Stimulated activated CD4-positive, alpha-beta T cell treated with anti-CD3 and anti-CD28 coated beads, TNF-alpha, amount 100 ng/mL, for 24 hours (primary cell): ENCODE measurements at regions not wholly inside any gene's neighbourhood (a gene's known extent, or its start where the extent isn't known, plus 50 kb on each side); places are given as distances from the start of the nearest gene placed in this dataset.
"Not testable (repeated sequence)": the region's sequence is repeated elsewhere in the genome, so short reads cannot be mapped to it uniquely, and the experiment has no call there.

ENCODE experiments used
- DNase-seq, 3 experiments: peaks; one replicate each; pipeline ENCODE4 v3.0.0-alpha.2; 2020; ENCODE audit warnings: low read depth in 3 of 3

DNA sequence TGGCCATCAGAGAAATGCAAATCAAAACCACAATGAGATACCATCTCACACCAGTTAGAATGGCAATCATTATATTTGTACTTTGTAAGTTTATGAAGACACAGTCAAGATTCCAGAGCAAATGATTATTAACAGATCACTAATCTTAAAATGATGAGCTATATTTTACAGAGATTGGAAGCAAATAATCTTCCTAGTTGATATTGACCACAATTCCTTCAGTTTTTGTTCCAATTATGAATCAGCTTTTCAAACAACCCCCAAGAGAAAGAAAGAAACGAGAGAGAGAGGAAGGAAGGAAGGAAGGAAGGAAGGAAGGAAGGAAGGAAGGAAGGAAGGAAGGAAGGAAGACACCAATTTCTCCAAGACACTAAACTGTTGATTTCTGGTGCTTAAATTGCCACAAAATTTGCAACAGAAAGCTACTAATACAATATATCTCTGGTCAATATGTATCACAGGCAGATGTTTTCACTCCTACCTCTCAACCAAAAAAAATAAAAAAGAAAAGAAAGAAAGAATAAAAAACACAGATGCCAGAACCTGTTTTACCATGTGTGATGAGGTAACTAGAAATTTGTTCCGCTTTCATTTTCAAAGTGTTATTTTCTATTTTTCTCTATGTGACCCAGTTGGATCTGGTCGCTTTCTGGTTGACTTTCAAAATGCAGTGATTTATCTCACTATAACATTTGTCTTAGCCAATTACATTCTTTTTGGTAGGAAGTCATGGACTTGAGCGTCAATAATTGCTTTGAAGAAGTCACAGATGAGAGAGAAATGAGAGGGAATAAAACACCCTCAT is 1609.6 kb downstream of the SI start:
- DNase-seq, result no peak

GRCh38 chr3:163462446-163462845 is 1615.8 kb downstream of the SI start:
- DNase-seq, result no peak

DNA sequence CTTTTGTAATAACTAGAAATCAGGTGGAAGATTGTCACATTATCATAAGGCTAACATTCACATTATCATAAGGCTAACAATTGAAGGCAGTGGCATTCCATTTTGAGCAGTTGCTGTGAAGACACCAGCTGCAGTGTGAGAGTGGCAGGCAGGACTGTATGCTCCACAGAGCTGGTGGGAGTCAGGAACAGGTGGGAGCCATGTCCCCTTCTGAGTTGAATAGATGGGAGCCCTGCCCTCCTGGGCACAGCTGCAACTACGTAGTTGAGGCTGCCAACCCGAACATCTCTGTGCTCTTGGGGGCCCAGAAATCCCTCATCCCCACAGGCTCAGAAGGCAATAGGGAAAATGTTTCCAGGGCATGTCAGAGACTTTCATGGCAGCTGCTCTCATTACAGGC is 1627.6 kb downstream of the SI start:
- no peak for DNase-seq

- DNase-seq, result no peak
These were observed 1639.5 kb downstream of the SI start for GRCh38 chr3:163438760-163439159.

DNA sequence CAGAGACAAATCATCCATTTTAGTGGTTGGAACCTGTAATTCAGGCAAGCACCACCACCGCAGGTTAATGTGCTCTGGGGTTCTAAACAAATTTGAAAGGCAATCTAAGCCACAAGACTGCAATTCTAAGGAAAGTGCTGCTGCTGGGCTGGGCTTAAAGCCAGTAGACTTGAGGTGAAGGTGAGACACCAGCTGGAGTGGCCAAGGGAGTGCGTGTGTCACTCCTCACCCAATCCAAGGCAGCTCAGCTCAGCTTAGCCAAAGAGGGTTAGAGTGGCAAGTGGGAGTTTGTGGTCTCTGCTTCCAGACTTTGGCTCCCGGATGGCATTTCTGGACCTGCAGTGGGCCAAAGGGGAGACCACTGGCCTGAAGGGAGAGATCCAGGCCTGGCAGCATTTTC is 1655.6 kb downstream of the SI start:
- DNase-seq, result no peak

- no peak for DNase-seq
These were observed 1686.7 kb downstream of the SI start for GRCh38 chr3:163391407-163392181.

GRCh38 chr3:163384383-163384782 is 1693.9 kb downstream of the SI start:
- DNase-seq, result no peak

- no peak for DNase-seq
These were observed 1696.1 kb downstream of the SI start for GRCh38 chr3:163382183-163382582.

DNA sequence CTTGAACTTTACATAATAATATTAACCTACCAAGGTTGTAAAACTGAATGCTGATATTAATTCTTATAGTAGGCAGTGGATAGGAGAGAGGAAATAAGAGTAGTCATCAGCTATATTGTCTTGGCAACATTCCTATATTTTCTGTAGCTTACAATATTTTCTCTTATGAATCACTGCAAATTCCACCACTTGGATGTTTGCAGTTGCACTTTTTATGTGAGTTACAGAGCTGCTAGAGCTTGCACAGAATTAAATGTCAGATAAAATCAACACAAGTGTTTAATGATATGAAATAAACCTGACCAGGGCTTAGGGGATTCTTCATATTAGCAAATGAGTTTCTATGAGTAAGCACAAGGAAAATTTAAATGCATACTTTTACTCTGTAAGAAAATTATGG is 1710.1 kb downstream of the SI start:
- no peak for DNase-seq

- no peak for DNase-seq
These were observed 1713.6 kb downstream of the SI start for GRCh38 chr3:163364717-163365116.

- DNase-seq, result no peak
These were observed 1716.1 kb downstream of the SI start for GRCh38 chr3:163362151-163362550.

DNA sequence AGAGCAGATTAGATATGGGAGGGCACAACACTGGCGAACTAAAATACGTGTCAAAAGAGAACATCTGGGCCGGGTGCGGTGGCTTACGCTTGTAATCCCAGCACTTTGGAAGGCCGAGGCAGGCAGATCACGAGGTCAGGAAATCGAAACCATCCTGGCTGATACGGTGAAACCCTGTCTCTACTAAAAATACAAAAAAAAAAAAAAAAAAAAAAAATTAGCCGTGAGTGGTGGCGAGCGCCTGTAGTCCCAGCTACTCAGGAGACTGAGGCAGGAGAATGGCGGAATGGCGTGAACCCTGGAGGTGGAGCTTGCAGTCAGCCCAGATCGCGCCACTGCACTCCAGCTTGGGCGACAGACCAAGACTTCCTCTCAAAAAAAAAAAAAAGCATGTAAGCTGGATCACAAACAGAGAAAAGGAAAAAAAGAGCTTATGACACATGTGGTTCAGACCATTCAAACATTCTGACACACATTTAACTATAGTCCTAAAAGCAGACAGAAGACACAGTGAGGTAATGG is 1716.9 kb downstream of the SI start:
- not testable (repeated sequence) for DNase-seq

DNA sequence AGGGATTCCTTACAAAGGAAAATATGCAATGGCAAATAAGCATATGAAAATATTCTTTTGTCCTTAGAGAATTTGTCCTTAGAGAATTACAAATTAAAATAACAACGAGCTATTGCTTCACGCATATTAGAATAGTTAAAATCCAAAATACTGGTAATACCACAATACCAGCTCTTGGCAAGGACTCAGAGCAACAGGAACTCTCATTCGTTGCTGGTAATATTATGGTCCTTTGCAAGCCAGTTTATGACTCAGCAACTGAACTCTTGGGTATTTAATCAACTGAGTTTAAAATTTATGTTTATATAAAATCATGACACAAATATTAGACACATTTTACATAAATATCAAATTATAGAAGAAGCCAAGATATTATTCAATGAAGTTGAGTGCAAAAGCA is 1730.4 kb downstream of the SI start:
- no peak for DNase-seq

- no peak for DNase-seq
These were observed 1742.9 kb downstream of the SI start for GRCh38 chr3:163335429-163335828.

- DNase-seq, result no peak
These were observed 1749.6 kb downstream of the SI start for GRCh38 chr3:163328680-163329079.

GRCh38 chr3:163327086-163327485 is 1751.2 kb downstream of the SI start:
- DNase-seq, result no peak

DNA sequence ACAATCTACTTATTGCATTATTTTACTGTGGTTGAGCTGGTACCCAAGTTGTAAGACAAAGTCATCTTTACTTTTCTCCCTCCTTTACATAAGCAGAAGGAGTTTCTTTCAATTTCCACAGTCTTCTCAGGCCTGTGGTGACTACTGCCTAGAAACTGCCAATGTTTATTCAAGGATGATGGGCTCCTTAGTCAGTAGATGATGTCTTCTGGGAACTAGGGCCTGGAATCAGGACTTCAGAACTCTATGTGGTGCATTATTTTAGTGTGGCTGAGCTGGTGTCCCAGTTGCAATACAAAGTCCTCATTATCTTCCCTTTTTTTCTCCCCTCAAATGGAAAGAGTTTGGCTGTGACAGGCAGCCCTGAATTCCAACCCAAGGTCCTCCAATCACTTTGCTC is 1762.5 kb downstream of the SI start:
- DNase-seq, result no peak

- no peak for DNase-seq
These were observed 1771.9 kb downstream of the SI start for GRCh38 chr3:163306405-163306804.

- no peak for DNase-seq
These were observed 1777.1 kb downstream of the OTOL1 start for GRCh38 chr3:163273694-163274093.

GRCh38 chr3:163266731-163267130 is 1770.1 kb downstream of the OTOL1 start:
- no peak for DNase-seq

GRCh38 chr3:163261618-163262017 is 1765.0 kb downstream of the OTOL1 start:
- DNase-seq, result no peak

GRCh38 chr3:163261056-163261455 is 1764.4 kb downstream of the OTOL1 start:
- no peak for DNase-seq

GRCh38 chr3:163218336-163218735 is 1721.7 kb downstream of the OTOL1 start:
- no peak for DNase-seq
